GM18517 (cell line): ENCODE measurements at regions not wholly inside any gene's neighbourhood (a gene's known extent, or its start where the extent isn't known, plus 50 kb on each side); places are given as distances from the start of the nearest gene placed in this dataset.

Source experiments
- ATAC-seq: cut with Tn5 transposase; IDR thresholded peaks from one replicate; pipeline ENCODE4 v1.9.1; 2021; ENCODE audit warnings: mild to moderate bottlenecking, moderate library complexity; ENCODE audit not compliant: unreplicated experiment

DNA sequence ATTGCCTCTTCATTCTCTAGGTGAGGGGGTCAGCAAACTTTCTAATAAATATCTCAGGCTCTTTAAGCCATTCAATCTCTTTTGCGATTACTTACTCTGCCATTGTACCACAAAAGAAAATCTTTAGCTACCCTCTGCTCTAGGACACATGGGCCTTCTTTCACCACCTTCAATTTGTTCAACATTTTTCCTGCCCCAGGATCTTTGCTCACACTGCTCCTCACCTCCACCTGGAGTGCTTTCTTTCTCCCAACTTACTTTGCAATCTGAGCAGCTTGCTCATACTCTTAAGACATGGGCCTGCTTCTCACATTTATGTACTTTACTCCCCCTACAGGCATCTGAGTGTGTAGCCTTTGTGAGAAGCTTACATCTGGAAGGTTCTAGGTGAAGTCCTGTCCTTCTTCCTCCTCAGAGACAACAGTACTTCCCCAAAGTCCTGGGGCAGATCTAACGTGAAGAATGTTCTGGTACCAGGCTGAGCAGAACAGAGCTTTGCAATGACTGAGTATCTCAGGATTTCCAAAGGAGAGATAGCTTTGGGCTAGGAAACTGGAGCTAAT is 55.0 kb upstream of the PRDM5 start:
- ATAC-seq: peak; percentile 84

DNA sequence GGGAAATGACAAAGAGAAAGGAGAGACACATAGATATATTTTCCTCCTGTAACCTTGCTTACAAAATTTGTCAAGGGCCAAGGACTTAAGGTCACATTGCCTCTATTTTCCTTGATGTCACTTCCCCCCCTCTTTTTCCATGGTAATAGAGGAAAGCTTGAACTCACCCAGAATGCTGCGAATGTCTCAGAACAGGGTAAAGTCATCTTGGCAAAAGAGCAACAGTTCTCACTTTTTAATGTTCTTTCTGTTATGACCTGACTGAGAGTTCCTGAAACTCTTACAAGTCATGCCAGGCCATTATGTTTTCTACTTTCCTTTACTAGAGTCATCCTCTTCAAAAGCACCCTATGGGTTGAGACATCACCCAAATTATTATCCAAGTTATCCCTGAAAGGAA is 50.7 kb upstream of the PRDM5 start:
- no peak for ATAC-seq
